IMR-90 (cell line): ENCODE measurements at regions not wholly inside any gene's neighbourhood (a gene's known extent, or its start where the extent isn't known, plus 50 kb on each side); places are given as distances from the start of the nearest gene placed in this dataset.

Experiments used
- BHLHE40 ChIP-seq: fragments of 150-350 bp; IDR thresholded peaks from 2 replicates; pipeline ENCODE4 v1.6.1; 2016; ENCODE audit warnings: mild to moderate bottlenecking, low read depth, low read length
- CHD1 ChIP-seq: IDR thresholded peaks from 2 replicates; pipeline ENCODE4 v1.6.1; 2012; ENCODE audit warnings: low read depth, low read length, improper control_type of control experiment
- CTCF ChIP-seq: conservative IDR thresholded peaks from 2 replicates; pipeline ENCODE4 v1.5.1; 2012; ENCODE audit warnings: mild to moderate bottlenecking, low read depth, low read length, improper control_type of control experiment
- MAZ ChIP-seq: IDR thresholded peaks from 2 replicates; pipeline ENCODE4 v1.6.1; 2012; ENCODE audit warnings: low read depth, mild to moderate bottlenecking, low read length, improper control_type of control experiment, moderate library complexity, borderline replicate concordance
- RAD21 ChIP-seq: IDR thresholded peaks from 2 replicates; pipeline ENCODE4 v1.6.1; 2012; ENCODE audit warnings: low read length, improper control_type of control experiment
- RCOR1 ChIP-seq: IDR thresholded peaks from 2 replicates; pipeline ENCODE4 v1.6.1; 2012; ENCODE audit warnings: mild to moderate bottlenecking, low read length, improper control_type of control experiment; ENCODE audit not compliant: insufficient replicate concordance
- SMC3 ChIP-seq: fragments of 150-350 bp; IDR thresholded peaks from 2 replicates; pipeline ENCODE4 v1.6.1; 2016; ENCODE audit warnings: low read depth, mild to moderate bottlenecking, antibody characterized with exemption, low read length, moderate library complexity

GRCh38 chr10:78527296-78527695 lies 493.6 kb downstream of the RPS24 start:
- no peak for TF ChIP-seq CTCF
- no peak for TF ChIP-seq RCOR1
- no peak for TF ChIP-seq MAZ
- TF ChIP-seq CHD1: no peak
- no peak for TF ChIP-seq BHLHE40
- TF ChIP-seq RAD21: no peak
- no peak for TF ChIP-seq SMC3
